ENCODE measurements at regions not wholly inside any gene's neighbourhood (a gene's known extent, or its start where the extent isn't known, plus 50 kb on each side); places are given as distances from the start of the nearest gene placed in this dataset.

DNA sequence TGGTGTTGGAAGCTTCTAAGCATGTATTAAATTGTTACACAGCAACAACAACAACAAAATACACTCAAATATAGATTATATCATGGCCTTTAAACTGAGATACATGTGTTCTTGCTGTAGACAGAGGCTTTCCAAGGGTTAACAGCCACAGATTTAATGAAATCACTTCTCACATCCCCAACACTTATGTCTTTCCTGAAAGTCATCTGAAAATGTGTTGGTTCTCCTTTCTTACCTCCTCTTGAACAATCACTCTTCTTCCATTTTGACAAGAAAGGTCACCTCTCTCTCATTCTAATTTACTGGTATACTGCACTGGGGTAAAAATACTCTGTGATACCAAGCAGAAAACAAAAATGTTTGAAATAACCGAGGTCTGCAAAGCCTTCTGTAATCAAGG, 507.3 kb upstream of the KCNMB2 start:
- TF ChIP-seq, protein P1, sequence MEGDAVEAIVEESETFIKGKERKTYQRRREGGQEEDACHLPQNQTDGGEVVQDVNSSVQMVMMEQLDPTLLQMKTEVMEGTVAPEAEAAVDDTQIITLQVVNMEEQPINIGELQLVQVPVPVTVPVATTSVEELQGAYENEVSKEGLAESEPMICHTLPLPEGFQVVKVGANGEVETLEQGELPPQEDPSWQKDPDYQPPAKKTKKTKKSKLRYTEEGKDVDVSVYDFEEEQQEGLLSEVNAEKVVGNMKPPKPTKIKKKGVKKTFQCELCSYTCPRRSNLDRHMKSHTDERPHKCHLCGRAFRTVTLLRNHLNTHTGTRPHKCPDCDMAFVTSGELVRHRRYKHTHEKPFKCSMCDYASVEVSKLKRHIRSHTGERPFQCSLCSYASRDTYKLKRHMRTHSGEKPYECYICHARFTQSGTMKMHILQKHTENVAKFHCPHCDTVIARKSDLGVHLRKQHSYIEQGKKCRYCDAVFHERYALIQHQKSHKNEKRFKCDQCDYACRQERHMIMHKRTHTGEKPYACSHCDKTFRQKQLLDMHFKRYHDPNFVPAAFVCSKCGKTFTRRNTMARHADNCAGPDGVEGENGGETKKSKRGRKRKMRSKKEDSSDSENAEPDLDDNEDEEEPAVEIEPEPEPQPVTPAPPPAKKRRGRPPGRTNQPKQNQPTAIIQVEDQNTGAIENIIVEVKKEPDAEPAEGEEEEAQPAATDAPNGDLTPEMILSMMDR (IDR thresholded peaks at IDR 0.05; ENCODE audit: low read depth, low read length) = no peak
- TF ChIP-seq, protein P2, sequence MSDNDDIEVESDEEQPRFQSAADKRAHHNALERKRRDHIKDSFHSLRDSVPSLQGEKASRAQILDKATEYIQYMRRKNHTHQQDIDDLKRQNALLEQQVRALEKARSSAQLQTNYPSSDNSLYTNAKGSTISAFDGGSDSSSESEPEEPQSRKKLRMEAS (IDR thresholded peaks at IDR 0.05; ENCODE audit: low read depth, low read length) = no peak
- no peak for TF ChIP-seq POLR2A (IDR thresholded peaks at IDR 0.05; ENCODE audit: extremely low read depth, insufficient read length)
- TF ChIP-seq MYC (IDR thresholded peaks at IDR 0.05; ENCODE audit: low read depth, low read length) = no peak
